ENCODE measurements at regions not wholly inside any gene's neighbourhood (a gene's known extent, or its start where the extent isn't known, plus 50 kb on each side); places are given as distances from the start of the nearest gene placed in this dataset.

DNA sequence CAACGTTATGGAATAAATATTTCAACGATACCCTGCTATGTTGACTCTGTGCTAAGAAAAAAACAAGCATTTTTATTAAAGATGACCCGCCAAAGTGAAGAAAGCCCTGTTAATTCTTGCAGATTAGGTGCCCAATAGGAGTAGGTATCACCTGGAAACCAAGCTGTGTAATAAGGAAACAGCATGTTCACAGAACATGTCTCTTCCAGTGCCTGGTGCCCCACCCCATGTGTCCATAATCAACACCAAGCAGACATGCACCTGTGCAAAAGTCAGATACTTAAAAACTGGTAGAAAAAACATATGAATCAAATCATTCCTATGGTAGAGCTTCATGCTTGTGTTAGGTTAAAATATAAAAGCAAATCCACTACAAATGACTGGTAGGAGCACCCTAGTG is 327.1 kb downstream of the SHANK2 start:
- peaks cover 2% of the 10 kb centered on the region for H3K79me2 ChIP-seq (ENCODE audit: insufficient read depth, low read length)
- peaks cover 9% of the 10 kb centered on the region for H3K9me3 ChIP-seq (ENCODE audit: low read length)
- H3K4me1 ChIP-seq (ENCODE audit: insufficient read depth, low read length), result no peaks in the 10 kb centered on the region
- DNase-seq (ENCODE audit: low spot score) (no peak), ATAC-seq (no peak), FAIRE-seq (no peak)
- H3K27me3 ChIP-seq (ENCODE audit: control insufficient read depth in 1 of 2, insufficient read depth in 2 of 2, low read length in 2 of 2), result no peaks in the 10 kb centered on the region
- H3K36me3 ChIP-seq (replicated peaks in 1 of 2; ENCODE audit: control insufficient read depth in 1 of 2, insufficient read depth in 2 of 2, low read length in 2 of 2), result peaks cover 4 to 41% of the 10 kb centered on the region in 2 experiments
- in situ Hi-C loops (cut with HindIII; ENCODE audit: extremely low pct_ligation_motif_present, low pct_unique_long_range_greater_than_20kb) (no loop called here), intact Hi-C loops (cut with micrococcal nuclease; ENCODE audit: unreplicated experiment) (no loop called here)
- ChIA-PET CTCF (ENCODE audit: low intra/inter-chr PET ratio, low total read pairs) (no interaction called here), POLR2A (no interaction called here)
- H4K20me1 ChIP-seq (ENCODE audit: insufficient read depth, low read length), result peaks cover 3% of the 10 kb centered on the region
- WGBS (ENCODE audit: low lambda C conversion rate), result 94% methylated on average over 3 of the region's 3 CpGs
- no peak overlapping the region for H3K4me3 ChIP-seq (replicated peaks in 1 of 3; ENCODE audit: insufficient read depth in 1 of 3, low read depth in 2 of 3, low read length in 3 of 3)
- no TSS peak for BruUV-seq (replicated peaks)
- TF ChIP-seq ZNF329 (CRISPR knock-in tag; IDR thresholded peaks at IDR 0.05; ENCODE audit: low read depth) (no peak), ZIK1 (CRISPR knock-in tag; IDR thresholded peaks at IDR 0.05; ENCODE audit: borderline replicate concordance, low read depth) (no peak), HOXA7 (CRISPR knock-in tag; IDR thresholded peaks at IDR 0.05) (no peak), HCFC1 (IDR thresholded peaks at IDR 0.05; ENCODE audit: low read depth, low read length) (no peak), CENPT (CRISPR knock-in tag; IDR thresholded peaks at IDR 0.05; ENCODE audit: low read depth) (no peak), ZNF10 (CRISPR knock-in tag; IDR thresholded peaks at IDR 0.05; ENCODE audit: borderline replicate concordance, low read depth) (no peak), AGO1 (IDR thresholded peaks at IDR 0.05; ENCODE audit: low read depth, low read length, poor library complexity, severe bottlenecking) (no peak), FOXP1 (IDR thresholded peaks at IDR 0.05) (no peak), FOXP1 (CRISPR knock-in tag; IDR thresholded peaks at IDR 0.05) (no peak), SP2 (CRISPR knock-in tag; IDR thresholded peaks at IDR 0.05) (no peak), ARNTL (CRISPR knock-in tag; IDR thresholded peaks at IDR 0.05) (no peak), MIER2 (CRISPR knock-in tag; IDR thresholded peaks at IDR 0.05) (no peak)
- TF ChIP-seq, protein P1, sequence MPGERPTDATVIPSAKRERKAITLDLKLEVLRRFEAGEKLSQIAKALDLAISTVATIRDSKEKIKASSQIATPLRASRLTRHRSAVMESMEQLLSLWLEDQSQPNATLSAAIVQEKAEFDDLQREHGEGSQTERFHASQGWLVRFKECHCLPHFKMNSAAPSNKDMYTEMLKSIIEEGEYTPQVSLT (CRISPR knock-in tag; IDR thresholded peaks at IDR 0.05; ENCODE audit: borderline replicate concordance, low read depth), result no peak
- TF ChIP-seq, protein P2, sequence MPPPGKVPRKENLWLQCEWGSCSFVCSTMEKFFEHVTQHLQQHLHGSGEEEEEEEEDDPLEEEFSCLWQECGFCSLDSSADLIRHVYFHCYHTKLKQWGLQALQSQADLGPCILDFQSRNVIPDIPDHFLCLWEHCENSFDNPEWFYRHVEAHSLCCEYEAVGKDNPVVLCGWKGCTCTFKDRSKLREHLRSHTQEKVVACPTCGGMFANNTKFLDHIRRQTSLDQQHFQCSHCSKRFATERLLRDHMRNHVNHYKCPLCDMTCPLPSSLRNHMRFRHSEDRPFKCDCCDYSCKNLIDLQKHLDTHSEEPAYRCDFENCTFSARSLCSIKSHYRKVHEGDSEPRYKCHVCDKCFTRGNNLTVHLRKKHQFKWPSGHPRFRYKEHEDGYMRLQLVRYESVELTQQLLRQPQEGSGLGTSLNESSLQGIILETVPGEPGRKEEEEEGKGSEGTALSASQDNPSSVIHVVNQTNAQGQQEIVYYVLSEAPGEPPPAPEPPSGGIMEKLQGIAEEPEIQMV (CRISPR knock-in tag; IDR thresholded peaks at IDR 0.05; ENCODE audit: low read depth), result no peak
- TF ChIP-seq, protein P3, sequence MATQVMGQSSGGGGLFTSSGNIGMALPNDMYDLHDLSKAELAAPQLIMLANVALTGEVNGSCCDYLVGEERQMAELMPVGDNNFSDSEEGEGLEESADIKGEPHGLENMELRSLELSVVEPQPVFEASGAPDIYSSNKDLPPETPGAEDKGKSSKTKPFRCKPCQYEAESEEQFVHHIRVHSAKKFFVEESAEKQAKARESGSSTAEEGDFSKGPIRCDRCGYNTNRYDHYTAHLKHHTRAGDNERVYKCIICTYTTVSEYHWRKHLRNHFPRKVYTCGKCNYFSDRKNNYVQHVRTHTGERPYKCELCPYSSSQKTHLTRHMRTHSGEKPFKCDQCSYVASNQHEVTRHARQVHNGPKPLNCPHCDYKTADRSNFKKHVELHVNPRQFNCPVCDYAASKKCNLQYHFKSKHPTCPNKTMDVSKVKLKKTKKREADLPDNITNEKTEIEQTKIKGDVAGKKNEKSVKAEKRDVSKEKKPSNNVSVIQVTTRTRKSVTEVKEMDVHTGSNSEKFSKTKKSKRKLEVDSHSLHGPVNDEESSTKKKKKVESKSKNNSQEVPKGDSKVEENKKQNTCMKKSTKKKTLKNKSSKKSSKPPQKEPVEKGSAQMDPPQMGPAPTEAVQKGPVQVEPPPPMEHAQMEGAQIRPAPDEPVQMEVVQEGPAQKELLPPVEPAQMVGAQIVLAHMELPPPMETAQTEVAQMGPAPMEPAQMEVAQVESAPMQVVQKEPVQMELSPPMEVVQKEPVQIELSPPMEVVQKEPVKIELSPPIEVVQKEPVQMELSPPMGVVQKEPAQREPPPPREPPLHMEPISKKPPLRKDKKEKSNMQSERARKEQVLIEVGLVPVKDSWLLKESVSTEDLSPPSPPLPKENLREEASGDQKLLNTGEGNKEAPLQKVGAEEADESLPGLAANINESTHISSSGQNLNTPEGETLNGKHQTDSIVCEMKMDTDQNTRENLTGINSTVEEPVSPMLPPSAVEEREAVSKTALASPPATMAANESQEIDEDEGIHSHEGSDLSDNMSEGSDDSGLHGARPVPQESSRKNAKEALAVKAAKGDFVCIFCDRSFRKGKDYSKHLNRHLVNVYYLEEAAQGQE (IDR thresholded peaks at IDR 0.05; ENCODE audit: borderline replicate concordance in 1 of 2, low read depth in 1 of 2, low read length in 2 of 2), result no peak
- TF ChIP-seq, protein P4, sequence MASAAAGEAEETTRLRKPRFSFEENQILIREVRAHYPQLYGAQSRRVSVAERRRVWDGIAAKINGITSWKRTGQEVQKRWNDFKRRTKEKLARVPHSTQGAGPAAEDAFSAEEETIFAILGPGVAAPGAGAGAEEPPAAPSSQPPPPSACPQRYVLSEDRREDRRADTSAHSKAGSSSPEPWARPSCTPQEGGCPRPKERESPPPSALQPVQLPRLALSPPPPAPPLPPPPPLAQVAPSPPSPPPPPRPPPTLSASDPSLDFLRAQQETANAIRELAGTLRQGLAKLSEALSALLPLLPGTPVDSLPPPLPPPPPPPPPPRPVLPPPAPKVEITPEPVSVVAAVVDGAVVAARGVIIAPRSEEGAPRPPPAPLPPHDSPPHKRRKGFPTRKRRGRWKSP (CRISPR knock-in tag; IDR thresholded peaks at IDR 0.05), result no peak
- TF ChIP-seq, protein P5, sequence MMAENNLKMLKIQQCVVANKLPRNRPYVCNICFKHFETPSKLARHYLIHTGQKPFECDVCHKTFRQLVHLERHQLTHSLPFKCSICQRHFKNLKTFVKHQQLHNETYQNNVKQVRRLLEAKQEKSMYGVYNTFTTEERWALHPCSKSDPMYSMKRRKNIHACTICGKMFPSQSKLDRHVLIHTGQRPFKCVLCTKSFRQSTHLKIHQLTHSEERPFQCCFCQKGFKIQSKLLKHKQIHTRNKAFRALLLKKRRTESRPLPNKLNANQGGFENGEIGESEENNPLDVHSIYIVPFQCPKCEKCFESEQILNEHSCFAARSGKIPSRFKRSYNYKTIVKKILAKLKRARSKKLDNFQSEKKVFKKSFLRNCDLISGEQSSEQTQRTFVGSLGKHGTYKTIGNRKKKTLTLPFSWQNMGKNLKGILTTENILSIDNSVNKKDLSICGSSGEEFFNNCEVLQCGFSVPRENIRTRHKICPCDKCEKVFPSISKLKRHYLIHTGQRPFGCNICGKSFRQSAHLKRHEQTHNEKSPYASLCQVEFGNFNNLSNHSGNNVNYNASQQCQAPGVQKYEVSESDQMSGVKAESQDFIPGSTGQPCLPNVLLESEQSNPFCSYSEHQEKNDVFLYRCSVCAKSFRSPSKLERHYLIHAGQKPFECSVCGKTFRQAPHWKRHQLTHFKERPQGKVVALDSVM (CRISPR knock-in tag; IDR thresholded peaks at IDR 0.05), result no peak
- no peak overlapping the region for H3K9ac ChIP-seq (ENCODE audit: insufficient read depth, low read depth, low read length)
- H3K27ac ChIP-seq (ENCODE audit: extremely low read length, insufficient read depth, low read length), result no peak overlapping the region
- no peak overlapping the region for H2AFZ ChIP-seq (ENCODE audit: low read length)
- H3K4me2 ChIP-seq (ENCODE audit: low read depth, low read length), result no peak overlapping the region
